Heart right ventricle (tissue), 16 donors: ENCODE measurements at regions not wholly inside any gene's neighbourhood (a gene's known extent, or its start where the extent isn't known, plus 50 kb on each side); places are given as distances from the start of the nearest gene placed in this dataset.

Source experiments
- ATAC-seq, 8 donors: fragments of 200-7000 bp; cut with Tn5 transposase; one replicate each; pipeline ENCODE4 v1.9.1; 2020; ENCODE audit warnings: mild to moderate bottlenecking in 8 of 8, moderate library complexity in 8 of 8, moderate number of reproducible peaks in 1 of 8
- DNase-seq, 2 donors: peaks; one replicate each; pipeline ENCODE4 v3.0.0-alpha.2; 2020
- H3K27ac ChIP-seq, 10 donors: fragments of 200-600 bp; sonication (generic) in 2 of 10; one replicate each; pipeline versions ENCODE4 v1.5.0 to v1.8.0; 2020 to 2022; ENCODE audit warnings: mild to moderate bottlenecking in 3 of 10
- H3K27me3 ChIP-seq, 7 donors: fragments of 200-600 bp; one replicate each; pipeline ENCODE4 v1.8.0; 2021 to 2022; ENCODE audit warnings: mild to moderate bottlenecking in 2 of 7
- H3K36me3 ChIP-seq, 9 donors: fragments of 200-600 bp; sonication (generic) in 1 of 9; one replicate each; pipeline versions ENCODE4 v1.5.0 to v1.8.0; 2020 to 2022; ENCODE audit warnings: mild to moderate bottlenecking in 2 of 9
- H3K4me1 ChIP-seq, 9 donors: fragments of 200-600 bp; sonication (generic) in 1 of 9; one replicate each; pipeline versions ENCODE4 v1.5.0 to v1.8.0; 2020 to 2022; ENCODE audit warnings: mild to moderate bottlenecking in 4 of 9
- H3K4me3 ChIP-seq, 10 donors: fragments of 200-600 bp; sonication (generic) in 2 of 10; one replicate each; pipeline versions ENCODE4 v1.5.0 to v1.8.0; 2020 to 2022; ENCODE audit warnings: mild to moderate bottlenecking in 7 of 10, moderate library complexity in 2 of 10
- H3K9me3 ChIP-seq, 11 donors: fragments of 200-600 bp in 10 of 11; sonication (generic) in 2 of 11; one replicate each; pipeline versions ENCODE4 v1.5.0 to v1.8.0; 2013 to 2022; ENCODE audit warnings: mild to moderate bottlenecking in 2 of 11, control low read depth in 1 of 11, moderate library complexity in 1 of 11
- WGBS, 2 donors: extraction: QIAGEN DNeasy Blood & Tissue Kit; methylation state at CpG; one replicate each; pipeline ENCODE4 v1.1.7; 2013; ENCODE audit warnings: inconsistent platforms in 1 of 2; 5-methylcytosine and 5-hydroxymethylcytosine counted together
- intact Hi-C, 10 donors: fragments of 100-400 bp; cut with DNase I; formaldehyde crosslinking; loops; one replicate each; pipeline versions ENCODE4 v1.11.1 to v1.14.2; 2022
- TF ChIP-seq, protein P1 (sequence below), 9 donors: fragments of 200-600 bp; sonication (generic) in 2 of 9; IDR thresholded peaks; one replicate each; pipeline versions ENCODE4 v1.5.0 to v1.8.0; 2021 to 2022; ENCODE audit warnings: antibody characterized with exemption in 9 of 9, mild to moderate bottlenecking in 5 of 9, moderate library complexity in 1 of 9
- donor health status: Arrhythmogenic right ventricular cardiomyopathy.
- donor health status: ischemic (EF 13 %, LVEDD 7.1; RV severe dilation, severe dysfunction).
- donor health status: healthy with polysubstance abuse.
- donor health status: DM: no; HTN: yes; CAD: no.
- donor health status: DM: no; HTN: no; CAD: no.
- donor health status: ischemic (EF 25% LVEDD 6.9; RV normal size, moderate dysfunction).
- donor health status: ischemic (EF 25% LVEDD 5.7; RV mildly dilated, moderate dysfunction).
- donor health status: healthy.
- donor health status: DM: yes; HTN: yes; CAD: no.
- donor health status: Ischemic cardiomyopathy.
- donor health status: ischemic (EF 35%, LVEDD 5.7; RV mildly dilated, moderate dysfunction).
- donor health status: nonischemic (EF 11% LVEDD 7.7; RV severe dilation, severe dysfunction).
- donor health status: DM: yes; HTN: yes; CAD: no.
- donor health status: PGD.
- donor health status: ischemic (EF 29% LVEDD 5.4; RV normal size, mild dysfunction).
- donor health status: nonischemic (EF 23%, LVEDD 6.1; RV moderate dilation, normal function).

DNA sequence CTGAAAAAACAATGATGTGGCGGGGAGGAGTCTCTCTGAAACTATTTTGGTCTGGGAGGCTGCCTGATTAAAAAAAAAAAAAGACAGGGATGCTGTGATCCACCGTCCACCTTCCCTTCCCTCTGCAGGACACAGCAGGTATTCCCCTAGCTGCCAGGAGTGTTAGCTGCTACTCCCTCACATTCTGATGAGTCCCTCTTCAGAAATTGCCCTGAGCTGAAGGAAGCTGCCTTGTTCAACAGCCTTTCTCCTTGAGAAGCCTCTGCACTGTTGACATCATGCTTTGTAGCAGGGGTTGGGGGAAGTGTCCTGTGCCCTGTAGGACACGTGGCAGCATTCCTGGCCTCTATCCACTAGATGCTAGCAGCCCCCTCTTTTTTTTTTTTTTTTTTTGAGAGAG is 71.7 kb upstream of the ZMYND8 start:
- Histone ChIP-seq H3K27me3 (no peaks in the 10 kb centered on the region), H3K4me1 (no peaks in the 10 kb centered on the region), H3K27ac (no peak overlapping the region), H3K36me3 (no peaks in the 10 kb centered on the region), H3K4me3 (no peak overlapping the region), H3K9me3 (peaks cover 0 to 28% (median 19%) of the 10 kb centered on the region in 11 donors)
- intact Hi-C loops, result no loop called here
- ATAC-seq (no peak), DNase-seq (no peak)
- TF ChIP-seq, protein P1, sequence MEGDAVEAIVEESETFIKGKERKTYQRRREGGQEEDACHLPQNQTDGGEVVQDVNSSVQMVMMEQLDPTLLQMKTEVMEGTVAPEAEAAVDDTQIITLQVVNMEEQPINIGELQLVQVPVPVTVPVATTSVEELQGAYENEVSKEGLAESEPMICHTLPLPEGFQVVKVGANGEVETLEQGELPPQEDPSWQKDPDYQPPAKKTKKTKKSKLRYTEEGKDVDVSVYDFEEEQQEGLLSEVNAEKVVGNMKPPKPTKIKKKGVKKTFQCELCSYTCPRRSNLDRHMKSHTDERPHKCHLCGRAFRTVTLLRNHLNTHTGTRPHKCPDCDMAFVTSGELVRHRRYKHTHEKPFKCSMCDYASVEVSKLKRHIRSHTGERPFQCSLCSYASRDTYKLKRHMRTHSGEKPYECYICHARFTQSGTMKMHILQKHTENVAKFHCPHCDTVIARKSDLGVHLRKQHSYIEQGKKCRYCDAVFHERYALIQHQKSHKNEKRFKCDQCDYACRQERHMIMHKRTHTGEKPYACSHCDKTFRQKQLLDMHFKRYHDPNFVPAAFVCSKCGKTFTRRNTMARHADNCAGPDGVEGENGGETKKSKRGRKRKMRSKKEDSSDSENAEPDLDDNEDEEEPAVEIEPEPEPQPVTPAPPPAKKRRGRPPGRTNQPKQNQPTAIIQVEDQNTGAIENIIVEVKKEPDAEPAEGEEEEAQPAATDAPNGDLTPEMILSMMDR (IDR thresholded peaks at IDR 0.05), result no peak
- 64 to 78% methylated on average over 3 of the region's 3 CpGs for WGBS, 2 donors

DNA sequence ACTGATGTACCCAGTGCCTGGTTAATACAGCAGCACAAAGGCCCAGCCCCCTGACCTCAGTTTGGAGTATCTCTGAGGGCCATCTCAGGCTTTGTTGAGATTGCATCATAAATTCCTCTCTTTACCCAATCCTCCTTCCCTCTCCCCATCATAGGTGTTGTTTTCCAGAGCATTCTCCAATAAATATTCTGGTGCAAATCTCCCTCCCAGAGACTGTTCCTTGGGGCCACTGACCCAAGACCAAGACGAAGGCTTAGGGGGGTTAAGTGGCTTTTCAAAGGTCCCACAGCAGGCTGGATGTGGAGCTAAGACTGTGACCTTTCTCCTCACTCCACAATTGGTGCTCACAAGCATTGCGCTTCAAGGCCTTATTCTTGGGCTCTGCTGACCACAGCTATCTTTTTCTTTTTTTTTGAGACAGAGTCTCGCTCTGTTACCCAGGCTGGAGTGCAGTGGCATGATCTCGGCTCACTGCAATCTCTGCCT is 72.4 kb upstream of the ZMYND8 start:
- intact Hi-C loops, result no loop called here
- H3K27me3 ChIP-seq, result no peaks in the 10 kb centered on the region
- H3K27ac ChIP-seq, result no peak overlapping the region
- TF ChIP-seq, protein P1 (IDR thresholded peaks at IDR 0.05), result no peak
- H3K4me3 ChIP-seq, result no peak overlapping the region
- ATAC-seq, result no peak
- H3K9me3 ChIP-seq, result peaks cover 0 to 28% (median 19%) of the 10 kb centered on the region in 11 donors
- H3K4me1 ChIP-seq, result no peaks in the 10 kb centered on the region
- DNase-seq, result no peak
- no peaks in the 10 kb centered on the region for H3K36me3 ChIP-seq
- WGBS, 2 donors, result 88 to 92% methylated on average over 4 of the region's 4 CpGs

DNA sequence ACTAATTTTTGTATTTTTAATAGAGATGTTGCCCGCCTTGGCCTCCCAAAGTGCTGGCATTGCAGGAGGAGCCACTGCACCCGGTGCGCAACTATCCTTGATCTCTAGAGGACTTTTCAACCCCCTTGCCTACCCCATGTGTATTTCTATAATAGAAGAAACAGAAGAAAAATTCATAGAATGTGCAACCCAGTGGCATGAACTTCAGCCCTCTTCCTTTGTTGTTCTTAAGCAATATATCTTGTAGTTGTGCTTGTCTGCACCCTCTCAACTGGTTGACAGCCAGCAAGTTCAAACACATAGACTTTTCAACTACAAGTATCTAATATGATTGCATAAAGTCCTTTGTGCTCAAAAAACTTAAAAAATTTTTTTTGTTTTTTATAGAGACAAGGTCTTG is 72.3 kb upstream of the NCOA3 start:
- WGBS, 2 donors, result 95 to 97% methylated on average over 3 of the region's 3 CpGs
- ATAC-seq, result no peak
- Histone ChIP-seq H3K36me3 (no peaks in the 10 kb centered on the region), H3K4me3 (no peak overlapping the region), H3K27ac (no peak overlapping the region), H3K4me1 (no peaks in the 10 kb centered on the region), H3K27me3 (no peaks in the 10 kb centered on the region), H3K9me3 (peaks cover 0 to 28% (median 19%) of the 10 kb centered on the region in 11 donors)
- intact Hi-C loops, result no loop called here
- DNase-seq, result no peak
- TF ChIP-seq, protein P1 (IDR thresholded peaks at IDR 0.05), result no peak

DNA sequence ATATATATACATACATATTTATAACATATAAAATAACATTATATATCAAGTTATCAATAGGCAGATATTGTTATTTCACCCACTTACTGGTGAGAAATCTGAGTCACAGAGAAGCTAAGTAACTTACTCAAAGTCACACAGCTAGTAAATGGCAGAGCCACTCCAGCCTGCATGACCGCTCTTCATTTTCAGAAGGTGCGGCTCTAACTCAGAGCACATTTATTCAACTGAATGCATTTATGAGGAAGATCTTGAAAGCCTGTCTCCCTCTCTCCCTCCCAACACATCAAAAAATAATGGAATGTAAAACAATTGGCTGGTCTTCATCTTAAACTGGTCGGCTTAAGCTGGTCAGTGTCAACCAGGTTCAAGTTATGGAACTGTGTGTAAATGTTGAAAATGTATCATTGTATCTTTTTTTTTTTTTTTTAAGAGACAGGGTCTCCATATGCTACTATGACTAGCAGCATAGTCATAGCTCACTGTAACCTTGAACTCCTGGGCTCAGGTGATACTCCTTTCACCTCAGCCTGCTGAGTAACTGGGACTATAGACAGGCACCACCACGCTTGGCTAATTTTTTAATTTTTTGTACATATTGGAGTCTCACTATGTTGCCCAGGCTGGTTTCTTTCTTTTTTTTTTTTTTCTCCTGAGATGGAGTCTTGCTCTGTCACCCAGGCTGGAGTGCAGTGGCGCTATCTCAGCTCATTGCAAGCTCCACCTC is 70.7 kb upstream of the NCOA3 start:
- TF ChIP-seq, protein P1 (IDR thresholded peaks at IDR 0.05), result no peak
- no peak overlapping the region for H3K27ac ChIP-seq

More for the DNA sequence above, 70.7 kb upstream of the NCOA3 start:
- DNase-seq (no peak), ATAC-seq (no peak)
- 95% methylated on average over 5 of the region's 5 CpGs for WGBS, 2 donors
- H3K9me3 ChIP-seq, result peaks cover 0 to 26% (median 19%) of the 10 kb centered on the region in 11 donors
- H3K27me3 ChIP-seq, result no peaks in the 10 kb centered on the region
- H3K4me3 ChIP-seq, result no peak overlapping the region
- H3K36me3 ChIP-seq, result no peaks in the 10 kb centered on the region
- no peaks in the 10 kb centered on the region for H3K4me1 ChIP-seq
- intact Hi-C loops, result no loop called here
